OCI-LY7 (cell line): ENCODE measurements at regions not wholly inside any gene's neighbourhood (a gene's known extent, or its start where the extent isn't known, plus 50 kb on each side); places are given as distances from the start of the nearest gene placed in this dataset.

Experiments used
- CTCF ChIP-seq: fragments of 200-600 bp; sonication (generic); conservative IDR thresholded peaks from 2 replicates; pipeline ENCODE4 v1.5.1; 2014; ENCODE audit warnings: mild to moderate bottlenecking, antibody characterized with exemption, low read length, moderate library complexity, mixed read lengths
- EZH2phosphoT487 ChIP-seq: fragments of 200-600 bp; sonication (generic); IDR thresholded peaks from 2 replicates; pipeline ENCODE4 v1.6.1; 2018; ENCODE audit warnings: low read depth, borderline replicate concordance, mild to moderate bottlenecking, mixed run types, antibody characterized with exemption, low read length, moderate library complexity, mixed read lengths

- TF ChIP-seq CTCF (no peak), EZH2phosphoT487 (no peak)
Measured at GRCh38 chr10:28761084-28761846, 83.9 kb downstream of the BAMBI start.
